Inferior parietal cortex (tissue), 1 donor: ENCODE measurements at regions not wholly inside any gene's neighbourhood (a gene's known extent, or its start where the extent isn't known, plus 50 kb on each side); places are given as distances from the start of the nearest gene placed in this dataset.

Experiments used
- DNase-seq: peaks from one replicate; pipeline ENCODE4 v3.0.0-alpha.2; 2016; ENCODE audit errors: extremely low spot score

DNA sequence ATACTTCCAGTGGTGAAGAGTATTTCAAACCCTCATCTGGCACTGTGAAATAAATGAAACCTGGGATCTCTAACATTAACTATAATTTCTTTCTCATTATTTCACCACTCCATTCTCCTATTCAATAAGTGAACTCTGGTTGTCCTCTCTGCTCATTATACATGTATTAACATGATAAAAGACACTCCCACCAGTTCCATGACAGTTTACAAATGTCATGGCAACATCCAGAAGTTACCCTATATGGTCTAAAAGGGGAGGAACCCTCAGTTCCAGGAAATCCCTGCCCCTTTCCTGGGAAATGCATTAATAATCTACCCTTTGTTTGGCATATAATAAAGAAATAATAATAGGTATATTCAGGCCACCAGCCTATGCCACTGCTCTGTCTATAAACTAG is 62.7 kb upstream of the BRINP3 start:
- DNase-seq, result no peak

DNA sequence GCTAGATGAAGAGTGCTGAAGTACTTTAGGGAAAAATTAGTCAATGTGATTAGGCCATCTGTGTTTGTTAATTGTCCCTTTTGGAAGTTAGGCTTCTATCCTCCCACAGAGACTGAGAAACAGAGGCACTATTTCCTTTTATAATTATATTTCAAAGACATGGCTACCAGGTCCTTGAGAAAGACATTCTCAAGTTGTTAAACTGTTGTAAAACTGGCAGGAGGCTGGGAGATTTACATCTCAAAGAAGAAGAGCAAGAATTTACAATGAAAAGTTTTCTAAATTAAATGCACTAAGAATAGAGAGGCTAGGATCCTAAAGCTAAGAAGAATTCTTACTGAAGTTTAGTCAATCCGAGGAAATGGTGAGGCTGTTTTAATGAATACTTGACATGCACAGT is 74.0 kb upstream of the BRINP3 start:
- no peak for DNase-seq

DNA sequence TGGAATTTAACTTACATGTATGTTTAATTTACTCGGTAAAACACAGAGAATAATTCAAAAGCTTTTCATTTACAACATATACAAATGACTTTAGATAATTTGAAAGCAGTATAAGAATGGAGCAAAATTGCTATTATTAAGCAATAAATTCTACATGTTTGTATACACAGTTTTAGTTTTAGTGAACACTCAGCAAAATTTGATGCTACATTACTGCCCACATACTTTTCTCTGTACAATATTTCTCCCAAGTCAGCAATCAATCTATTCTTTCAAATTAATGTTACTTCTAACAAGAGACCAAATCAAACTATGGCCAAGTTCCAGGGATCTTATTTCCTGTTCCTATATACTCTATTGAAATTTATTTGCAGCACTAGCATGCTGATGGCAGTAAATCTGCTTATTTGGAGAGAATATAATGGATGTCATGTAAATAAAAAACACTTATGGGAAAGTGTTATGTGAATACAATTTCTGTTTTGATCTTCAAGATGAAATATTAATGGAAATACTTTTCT is 82.6 kb upstream of the BRINP3 start:
- DNase-seq, result no peak

DNA sequence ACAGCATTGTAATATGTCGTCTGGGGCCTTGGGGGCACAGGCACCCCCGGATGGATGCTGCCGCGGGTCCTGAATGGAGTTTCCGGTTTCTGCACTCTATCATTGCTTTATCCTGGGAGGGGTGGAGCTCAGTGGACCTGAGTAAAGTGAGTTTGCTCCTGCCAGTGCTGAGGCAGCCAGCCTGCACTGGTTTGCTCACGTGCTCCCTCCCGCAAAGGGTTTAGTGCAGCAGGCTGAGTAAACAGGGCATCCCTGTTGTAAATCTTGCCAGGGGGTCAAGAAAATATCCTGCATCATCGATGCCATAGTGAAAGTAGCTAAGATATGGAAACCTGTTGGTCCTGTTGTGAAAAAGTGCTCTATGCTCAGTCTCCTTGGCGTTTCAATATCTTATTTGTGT is 85.6 kb upstream of the BRINP3 start:
- DNase-seq, result no peak

DNA sequence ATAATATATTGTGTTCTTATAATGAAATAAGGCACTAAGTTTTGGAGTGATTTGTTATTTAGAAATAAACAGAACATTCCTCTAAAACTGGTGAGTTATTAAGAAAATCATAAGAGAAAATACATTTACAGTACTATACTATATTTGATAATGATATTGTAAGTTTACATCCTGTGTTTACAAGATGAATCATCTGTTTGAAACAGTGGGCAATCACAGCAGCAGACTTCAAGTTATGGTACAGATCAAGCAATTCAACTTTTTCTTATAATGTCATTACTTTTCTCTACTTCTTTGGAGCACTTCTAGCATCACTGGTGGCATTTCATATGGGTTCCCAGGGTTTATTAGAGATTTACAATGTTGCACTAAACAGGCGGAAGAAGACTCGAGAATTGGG is 86.5 kb upstream of the BRINP3 start:
- no peak for DNase-seq

DNA sequence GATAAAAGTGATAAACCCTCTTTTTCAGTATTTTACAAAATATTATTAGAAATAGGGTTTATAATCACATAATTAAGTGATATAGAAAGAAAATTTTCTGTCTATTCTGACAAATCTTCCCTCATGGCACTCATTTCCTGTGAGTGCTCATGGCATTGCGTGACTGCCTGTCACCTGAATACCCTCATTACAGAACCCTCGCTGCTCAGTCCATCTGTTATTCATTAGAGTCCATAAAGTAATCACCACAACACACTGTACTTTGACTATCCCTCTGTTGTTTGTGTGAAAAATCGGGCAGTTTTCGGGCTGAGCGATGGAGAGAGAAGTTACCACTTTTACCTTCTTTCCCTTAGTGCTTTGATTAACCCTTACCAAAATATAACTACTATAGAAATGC is 100.4 kb upstream of the BRINP3 start:
- no peak for DNase-seq

DNA sequence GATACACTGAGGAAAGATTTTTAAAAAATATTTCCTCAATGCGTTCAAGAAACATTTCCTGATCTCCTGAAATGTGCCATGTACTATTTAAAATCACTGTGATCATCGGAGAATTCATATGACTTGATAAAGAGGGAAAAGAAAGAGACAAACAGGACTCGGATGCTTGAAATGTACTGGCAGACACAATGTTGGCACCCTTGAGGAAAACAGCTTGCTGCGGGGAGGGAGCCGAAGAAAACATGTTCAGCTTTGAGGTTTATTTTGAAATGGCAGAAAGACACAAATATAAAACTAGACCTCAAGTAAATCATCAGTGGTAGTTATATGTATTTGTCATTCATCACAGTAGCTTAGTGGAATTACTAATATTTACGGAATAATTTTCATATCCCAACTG is 100.9 kb upstream of the BRINP3 start:
- DNase-seq, result no peak

DNA sequence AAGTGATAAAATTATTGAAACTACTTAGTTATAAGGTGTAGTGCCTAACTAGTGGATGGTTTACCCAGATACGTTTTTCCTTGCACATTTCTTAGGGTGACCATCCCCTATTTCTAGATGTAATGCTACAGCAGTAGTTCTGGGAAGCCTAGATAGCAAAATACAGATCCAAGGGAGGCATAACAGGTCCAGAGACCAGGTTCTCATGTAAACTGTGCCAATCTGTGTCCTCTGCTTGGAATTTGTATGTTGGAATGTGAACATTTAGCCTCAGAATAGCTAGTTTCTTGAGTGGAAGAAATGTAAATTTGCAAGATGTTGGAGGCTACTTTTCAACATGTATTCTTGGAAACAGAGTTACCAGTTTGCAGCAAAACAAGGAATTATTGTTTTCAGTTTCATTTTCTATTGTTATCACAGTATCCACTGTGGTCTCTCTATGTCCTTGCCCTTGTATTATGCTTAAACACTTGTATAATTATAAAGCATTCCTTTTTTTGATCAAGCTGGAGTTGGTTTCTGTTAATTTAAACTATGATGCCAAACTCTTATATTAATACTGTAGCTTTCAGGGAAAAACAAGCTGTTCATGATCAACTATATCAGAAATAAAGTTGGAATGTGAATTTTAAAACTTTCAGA is 102.0 kb upstream of the BRINP3 start:
- DNase-seq, result no peak

DNA sequence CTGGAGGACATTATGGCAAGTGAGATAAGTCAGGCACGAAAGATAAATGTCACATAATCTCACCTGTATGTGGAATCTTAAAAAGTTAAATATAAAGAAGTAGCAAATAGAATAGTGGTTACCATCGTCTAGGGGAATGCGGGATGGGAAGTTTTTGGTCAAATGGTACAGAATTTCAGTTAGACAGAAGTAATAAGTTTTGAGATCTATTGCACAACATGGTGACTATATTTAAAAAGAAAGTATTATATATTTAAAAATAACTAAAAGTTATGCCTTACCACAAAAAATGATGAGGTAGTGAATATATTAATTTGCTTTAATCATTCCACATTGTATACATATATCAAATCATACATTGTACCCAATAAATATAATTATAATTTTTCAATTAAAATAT is 106.2 kb upstream of the BRINP3 start:
- DNase-seq, result no peak

DNA sequence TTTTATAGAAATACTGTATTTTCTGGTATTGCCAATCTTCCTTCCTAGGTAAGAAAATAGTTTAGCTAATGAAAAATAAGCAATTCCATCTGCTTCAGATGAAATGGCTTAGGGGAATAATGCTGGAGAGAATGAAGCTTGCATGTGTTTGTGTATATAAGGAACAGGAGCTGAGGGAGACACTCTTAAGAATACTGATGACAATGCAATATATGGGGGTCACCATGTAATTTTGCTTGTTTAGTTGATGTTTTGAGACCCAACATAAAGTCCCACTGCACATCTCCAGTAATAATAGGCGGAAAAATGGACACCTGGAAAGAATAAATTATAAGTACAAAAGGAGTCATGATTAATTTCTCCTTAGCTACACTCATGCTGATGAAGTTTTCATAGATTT is 110.8 kb upstream of the BRINP3 start:
- DNase-seq, result no peak

DNA sequence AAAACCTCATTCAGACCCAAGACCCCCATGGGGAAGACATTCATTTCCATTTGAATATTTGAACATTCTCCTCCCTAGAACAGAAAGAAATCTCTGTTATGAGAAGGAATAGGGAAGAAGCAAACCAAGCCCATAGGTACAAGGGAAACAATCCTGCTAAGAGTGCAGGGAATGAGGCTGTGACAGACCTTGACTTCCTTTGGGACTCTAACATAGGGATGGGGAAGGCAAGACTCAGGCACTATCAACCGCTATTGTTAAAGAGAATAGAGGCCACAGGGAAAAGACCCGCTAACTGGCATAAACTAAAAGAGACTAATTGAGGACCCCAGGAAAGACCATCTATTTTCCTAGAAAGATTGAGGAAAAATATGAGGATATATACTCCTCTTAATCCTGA is 117.8 kb upstream of the BRINP3 start:
- no peak for DNase-seq

DNA sequence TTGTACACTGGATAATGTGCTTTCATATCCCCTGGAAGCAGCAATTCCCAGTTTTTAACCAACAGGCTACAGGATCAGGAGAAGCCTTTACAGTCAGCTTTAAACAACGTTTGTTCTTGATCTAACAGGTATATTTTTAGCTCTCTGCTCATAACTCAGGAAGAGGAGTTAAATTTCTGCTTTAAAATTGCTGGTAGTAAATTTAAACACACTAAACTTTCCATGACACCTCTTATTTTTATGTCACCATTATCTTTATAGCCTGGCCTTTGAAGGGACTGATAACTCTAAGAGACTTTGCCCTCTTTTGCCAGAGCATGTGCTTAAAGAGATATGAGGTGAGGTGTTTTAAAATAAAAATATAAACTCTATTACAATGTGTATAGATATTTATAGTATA is 119.6 kb upstream of the BRINP3 start:
- DNase-seq, result no peak

DNA sequence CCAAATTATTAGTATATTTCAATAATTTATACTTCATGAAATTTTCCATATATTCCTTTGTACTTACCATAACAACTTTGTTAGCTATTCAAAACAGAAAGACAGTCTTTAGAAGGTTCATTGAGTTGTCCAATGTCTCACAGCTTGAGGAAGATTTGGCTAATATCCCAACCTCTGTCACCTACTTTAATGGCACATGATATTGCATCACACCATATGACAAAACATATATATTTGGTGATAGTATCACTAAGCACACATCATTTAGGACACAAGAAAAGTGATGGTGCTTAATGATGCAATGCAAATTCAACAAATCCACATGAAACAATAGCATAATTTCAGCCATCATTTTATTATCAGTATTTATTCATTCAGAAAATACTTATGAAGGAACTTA is 122.0 kb upstream of the BRINP3 start:
- DNase-seq, result no peak

DNA sequence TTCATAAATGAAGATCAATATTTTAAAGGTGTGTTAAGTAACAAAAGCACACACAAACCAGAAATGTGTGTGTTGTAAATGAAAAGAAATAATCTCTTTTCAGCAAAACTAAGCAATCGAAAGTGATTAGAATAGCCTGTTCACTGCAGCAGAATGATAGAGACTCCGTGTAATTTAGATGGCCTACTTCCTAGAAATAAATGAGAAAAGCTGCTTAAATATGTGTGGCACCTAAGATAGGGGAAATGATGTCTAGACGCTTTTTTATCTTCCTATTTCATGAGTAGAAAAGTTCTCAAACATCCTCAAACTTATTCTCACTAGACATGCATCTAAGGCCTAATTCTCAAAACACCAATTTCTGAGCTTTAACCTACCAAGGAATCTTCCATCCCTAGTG is 124.7 kb upstream of the BRINP3 start:
- DNase-seq, result no peak

DNA sequence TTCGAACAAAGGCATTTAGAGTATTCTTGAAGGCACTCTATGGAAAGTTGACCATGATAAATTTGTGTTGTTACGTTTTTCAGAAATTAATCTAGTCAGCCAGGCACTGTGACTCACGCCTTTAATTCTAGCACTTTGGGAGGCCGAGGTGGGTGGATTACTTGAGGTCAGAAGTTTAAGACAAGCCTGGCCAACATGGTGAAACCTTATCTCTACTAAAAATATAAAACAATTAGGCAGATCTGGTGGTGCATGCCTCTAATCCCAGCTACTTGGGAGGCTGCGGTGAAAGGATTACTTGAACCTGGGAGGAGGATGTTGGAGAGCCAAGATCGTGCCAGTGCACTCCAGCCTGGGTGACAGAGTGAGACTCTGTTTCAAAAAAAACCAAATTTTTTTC is 130.6 kb upstream of the BRINP3 start:
- DNase-seq, result no peak

DNA sequence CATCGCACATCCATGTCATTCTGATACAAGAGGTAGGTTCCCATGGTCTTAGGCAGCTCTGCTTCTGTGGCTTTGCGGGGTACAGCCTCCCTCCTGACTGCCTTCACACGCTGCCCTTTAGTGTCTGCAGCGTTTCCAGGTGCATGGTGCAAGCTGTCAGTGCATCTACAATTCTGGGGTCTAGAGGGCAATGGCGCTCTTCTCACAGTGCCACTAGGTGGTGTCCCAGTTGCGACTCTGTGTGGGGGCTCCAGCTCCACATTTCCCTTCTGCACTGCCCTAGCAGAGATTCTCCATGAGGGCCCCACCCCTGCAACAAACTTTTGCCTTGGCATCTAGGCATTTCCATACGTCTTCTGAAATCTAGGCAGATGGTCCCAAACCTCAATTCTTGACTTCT is 138.2 kb upstream of the BRINP3 start:
- no peak for DNase-seq

DNA sequence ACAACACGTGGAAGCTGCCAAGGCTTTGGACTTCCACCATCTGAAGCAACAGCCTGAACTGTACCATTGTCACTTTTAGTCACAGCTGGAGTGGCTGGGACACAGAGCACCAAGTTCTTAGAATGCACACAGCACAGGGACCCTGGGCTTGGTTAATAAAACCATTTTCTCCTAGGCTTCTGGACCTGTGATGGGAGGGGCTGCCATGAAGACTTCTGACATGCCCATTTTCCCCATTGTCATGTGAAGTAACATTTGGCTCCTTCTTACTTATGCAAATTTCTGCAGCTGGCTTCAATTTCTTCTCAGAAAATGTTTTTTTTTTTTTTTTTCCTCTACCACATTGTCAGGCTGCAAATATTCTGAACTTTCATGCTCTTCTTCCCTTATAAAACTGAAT is 138.6 kb upstream of the BRINP3 start:
- no peak for DNase-seq

DNA sequence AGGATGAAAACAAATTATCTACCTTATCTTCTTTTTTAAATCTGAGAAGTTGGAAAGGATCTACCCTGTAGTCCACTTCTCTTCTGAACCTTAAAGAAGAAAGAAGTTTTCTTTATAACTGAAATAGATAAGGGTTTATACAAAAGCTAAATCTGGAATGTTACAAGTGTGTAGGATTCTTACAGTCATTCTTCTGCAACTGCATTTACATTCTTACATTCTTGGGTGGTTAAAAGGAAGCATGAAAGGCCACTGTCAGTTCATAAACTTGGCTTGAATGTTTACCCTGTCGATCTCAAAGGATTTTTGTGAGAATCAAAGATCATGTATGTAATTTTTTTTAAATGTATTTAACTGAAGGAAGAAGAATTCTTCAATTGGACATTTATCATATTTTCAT is 142.1 kb upstream of the BRINP3 start:
- DNase-seq, result no peak

DNA sequence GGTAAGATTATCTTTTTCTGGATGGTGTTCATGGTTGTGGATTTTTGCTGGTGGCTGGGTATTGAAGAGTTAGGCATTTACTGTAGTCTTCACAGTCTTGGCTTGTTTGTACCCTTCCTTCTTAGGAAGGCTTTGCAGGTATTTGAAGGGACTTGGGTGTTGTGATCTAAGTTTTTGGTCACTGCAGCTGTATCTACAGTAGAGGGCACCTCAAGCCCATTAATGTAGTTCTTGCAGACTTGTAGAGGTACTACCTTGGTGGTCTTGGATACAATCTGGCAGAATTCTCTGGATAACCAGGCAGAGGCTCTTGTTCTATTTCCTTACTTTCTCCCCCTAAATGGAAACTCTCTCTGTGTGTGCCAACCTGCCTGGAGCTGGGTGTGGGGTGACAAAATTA is 155.8 kb upstream of the BRINP3 start:
- DNase-seq, result no peak

DNA sequence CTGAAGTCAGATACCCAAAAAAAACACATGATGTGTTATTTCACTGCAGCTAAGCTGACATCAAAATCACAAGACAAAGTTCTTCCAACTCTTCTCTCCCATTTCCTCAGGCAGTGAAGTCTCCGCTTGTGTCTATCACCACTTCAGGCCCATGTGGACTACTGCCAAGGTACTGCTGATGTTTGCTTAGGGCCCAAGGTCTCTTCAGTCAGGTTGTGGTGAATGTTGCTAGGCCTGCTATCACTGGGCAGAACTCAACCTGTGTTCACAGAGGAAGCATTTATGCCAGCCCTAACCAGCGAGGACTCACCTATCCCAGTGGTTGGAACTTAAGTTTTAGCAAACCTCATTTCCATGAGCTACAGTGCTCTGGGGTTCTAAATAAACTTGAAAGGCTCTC is 156.5 kb upstream of the BRINP3 start:
- no peak for DNase-seq

DNA sequence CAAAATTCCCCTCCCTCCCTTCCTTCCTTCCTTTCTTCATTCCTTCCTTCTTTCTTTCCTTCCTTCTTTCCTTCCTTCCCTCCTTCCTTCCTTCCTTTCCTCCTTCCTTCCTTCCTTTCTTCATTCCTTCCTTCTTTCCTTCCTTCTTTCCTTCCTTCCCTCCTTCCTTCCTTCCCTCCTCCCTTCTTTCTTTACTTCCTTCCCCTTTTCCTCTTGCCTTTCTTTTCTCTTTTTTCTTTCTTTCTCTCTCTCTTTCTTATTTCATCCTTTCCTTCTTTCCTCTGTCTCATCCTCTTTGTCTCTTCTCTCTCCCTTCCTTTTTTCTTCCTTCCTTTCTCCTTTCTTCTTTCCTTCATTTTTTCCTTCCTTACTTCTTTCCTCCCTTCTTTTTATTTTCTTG is 171.9 kb upstream of the BRINP3 start:
- DNase-seq, result no peak

DNA sequence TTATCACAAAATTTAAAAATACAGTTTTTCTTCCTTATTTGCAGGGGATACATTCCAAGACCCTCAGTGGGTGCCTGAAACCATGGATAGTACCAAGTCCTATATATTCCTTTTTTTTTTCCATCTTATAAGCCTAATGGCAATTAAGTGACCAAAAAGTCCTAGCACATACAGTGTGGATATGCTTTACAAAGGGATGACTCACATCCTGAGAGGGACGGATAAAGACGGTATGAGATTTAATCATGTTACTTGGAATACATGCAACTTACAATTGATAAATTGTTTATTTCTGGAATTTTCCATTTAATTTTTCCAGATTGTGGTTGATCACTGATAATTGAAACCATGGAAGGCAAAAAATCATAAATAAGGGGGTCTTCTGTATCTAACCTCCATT is 181.2 kb upstream of the BRINP3 start:
- no peak for DNase-seq

DNA sequence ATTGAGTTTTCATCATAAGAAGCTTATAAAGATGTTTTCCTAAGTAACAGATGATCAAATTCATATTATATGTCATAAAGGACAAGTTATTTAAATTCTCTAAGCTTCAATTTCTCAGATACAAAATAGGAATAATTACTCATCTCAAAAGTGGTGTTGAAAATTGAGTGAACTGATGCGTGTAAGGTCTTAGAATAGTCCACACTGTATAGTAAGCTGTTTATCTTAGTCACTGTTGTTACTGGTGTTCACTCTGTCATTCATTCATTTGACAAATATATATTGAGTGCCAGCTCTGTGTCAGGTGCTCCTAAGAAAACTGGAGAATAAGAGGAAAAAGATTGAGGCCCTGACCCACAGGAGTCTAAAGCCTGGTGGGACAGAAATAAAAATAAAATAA is 186.3 kb upstream of the BRINP3 start:
- DNase-seq, result no peak

DNA sequence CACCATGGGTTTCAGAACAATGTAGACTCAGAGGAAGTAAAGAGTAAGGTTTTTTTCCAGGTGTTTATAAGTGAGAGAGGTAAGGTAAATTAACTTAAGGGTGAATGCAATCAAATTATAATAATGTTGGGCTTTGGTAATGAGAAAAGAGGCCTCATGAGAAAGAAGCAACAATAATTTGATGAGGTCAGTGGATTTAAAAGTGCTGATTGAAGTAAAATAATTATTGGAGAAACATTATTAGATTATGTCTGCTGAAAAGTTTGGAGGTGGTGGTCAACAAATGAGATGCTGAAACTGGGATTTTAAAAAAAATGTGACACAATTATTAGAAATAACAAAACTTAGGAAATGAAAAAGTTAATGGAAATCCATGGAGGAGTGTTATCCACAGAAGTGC is 187.4 kb upstream of the BRINP3 start:
- DNase-seq, result no peak
